Activated naive CD4-positive, alpha-beta T cell treated with anti-CD3 and anti-CD28 coated beads, Interleukin-2, amount 50 U/mL, for 24 hours (primary cell): ENCODE measurements at regions not wholly inside any gene's neighbourhood (a gene's known extent, or its start where the extent isn't known, plus 50 kb on each side); places are given as distances from the start of the nearest gene placed in this dataset.

Experiments
- H3K27ac Mint-ChIP-seq: one replicate; pipeline ENCODE4 v1.8.0; 2021; ENCODE audit warnings: mild to moderate bottlenecking, mixed read lengths
- H3K27me3 Mint-ChIP-seq: one replicate; pipeline ENCODE4 v1.8.0; 2021; ENCODE audit warnings: mixed read lengths
- H3K36me3 Mint-ChIP-seq: one replicate; pipeline ENCODE4 v1.8.0; 2021; ENCODE audit warnings: mixed read lengths
- H3K4me1 Mint-ChIP-seq: one replicate; pipeline ENCODE4 v1.8.0; 2021; ENCODE audit warnings: mixed read lengths
- H3K4me3 Mint-ChIP-seq: one replicate; pipeline ENCODE4 v1.8.0; 2021; ENCODE audit warnings: mild to moderate bottlenecking, mixed read lengths
- H3K9me3 Mint-ChIP-seq: one replicate; pipeline ENCODE4 v1.8.0; 2021; ENCODE audit warnings: mixed read lengths

- H3K9me3 Mint-ChIP-seq: peaks cover 6% of the 10 kb centered on the region
- H3K4me1 Mint-ChIP-seq: no peaks in the 10 kb centered on the region
- H3K27ac Mint-ChIP-seq: no peak overlapping the region
- H3K36me3 Mint-ChIP-seq: peaks cover 1% of the 10 kb centered on the region
- no peak overlapping the region for H3K4me3 Mint-ChIP-seq
- H3K27me3 Mint-ChIP-seq: peaks cover 26% of the 10 kb centered on the region
Measured at GRCh38 chr22:27156821-27157489, 499.6 kb downstream of the MIAT start.

- Mint-ChIP-seq H3K4me3 (no peak overlapping the region), H3K9me3 (peaks cover 6% of the 10 kb centered on the region), H3K27ac (no peak overlapping the region), H3K4me1 (no peaks in the 10 kb centered on the region), H3K27me3 (peaks cover 23% of the 10 kb centered on the region), H3K36me3 (peaks cover 1% of the 10 kb centered on the region)
Measured at GRCh38 chr22:27157666-27158370, 500.4 kb downstream of the MIAT start.

GRCh38 chr22:27159016-27159415, 501.6 kb downstream of the MIAT start:
- peaks cover 24% of the 10 kb centered on the region for H3K27me3 Mint-ChIP-seq
- H3K4me1 Mint-ChIP-seq: no peaks in the 10 kb centered on the region
- H3K27ac Mint-ChIP-seq: no peak overlapping the region
- no peak overlapping the region for H3K4me3 Mint-ChIP-seq
- no peaks in the 10 kb centered on the region for H3K36me3 Mint-ChIP-seq
- no peaks in the 10 kb centered on the region for H3K9me3 Mint-ChIP-seq

- no peaks in the 10 kb centered on the region for H3K9me3 Mint-ChIP-seq
- H3K4me1 Mint-ChIP-seq: no peaks in the 10 kb centered on the region
- no peak overlapping the region for H3K27ac Mint-ChIP-seq
- H3K4me3 Mint-ChIP-seq: no peak overlapping the region
- H3K27me3 Mint-ChIP-seq: peaks cover 22% of the 10 kb centered on the region
- no peaks in the 10 kb centered on the region for H3K36me3 Mint-ChIP-seq
Measured at GRCh38 chr22:27159716-27160295, 502.4 kb downstream of the MIAT start.

GRCh38 chr22:27163162-27164137, 506.1 kb downstream of the MIAT start:
- Mint-ChIP-seq H3K4me1 (no peaks in the 10 kb centered on the region), H3K9me3 (no peaks in the 10 kb centered on the region), H3K27ac (no peak overlapping the region), H3K27me3 (peaks cover 15% of the 10 kb centered on the region), H3K36me3 (no peaks in the 10 kb centered on the region), H3K4me3 (no peak overlapping the region)

GRCh38 chr22:27164781-27165503, 507.6 kb downstream of the MIAT start:
- no peaks in the 10 kb centered on the region for H3K36me3 Mint-ChIP-seq
- no peak overlapping the region for H3K27ac Mint-ChIP-seq
- no peaks in the 10 kb centered on the region for H3K9me3 Mint-ChIP-seq
- no peak overlapping the region for H3K4me3 Mint-ChIP-seq
- peaks cover 15% of the 10 kb centered on the region for H3K27me3 Mint-ChIP-seq
- no peaks in the 10 kb centered on the region for H3K4me1 Mint-ChIP-seq

GRCh38 chr22:27168681-27169080, 511.3 kb downstream of the MIAT start:
- no peaks in the 10 kb centered on the region for H3K36me3 Mint-ChIP-seq
- H3K4me3 Mint-ChIP-seq: no peak overlapping the region
- no peaks in the 10 kb centered on the region for H3K4me1 Mint-ChIP-seq
- H3K27me3 Mint-ChIP-seq: peaks cover 3% of the 10 kb centered on the region
- no peaks in the 10 kb centered on the region for H3K9me3 Mint-ChIP-seq
- H3K27ac Mint-ChIP-seq: no peak overlapping the region

- H3K4me1 Mint-ChIP-seq: no peaks in the 10 kb centered on the region
Measured at GRCh38 chr22:27170491-27170890, 513.1 kb downstream of the MIAT start.

GRCh38 chr22:27171212-27171611, 513.8 kb downstream of the MIAT start:
- no peak overlapping the region for H3K4me3 Mint-ChIP-seq
- H3K27me3 Mint-ChIP-seq: peaks cover 12% of the 10 kb centered on the region
- H3K27ac Mint-ChIP-seq: no peak overlapping the region
- no peaks in the 10 kb centered on the region for H3K4me1 Mint-ChIP-seq
- H3K9me3 Mint-ChIP-seq: no peaks in the 10 kb centered on the region
- no peaks in the 10 kb centered on the region for H3K36me3 Mint-ChIP-seq

More at GRCh38 chr22:27170491-27170890, 513.1 kb downstream of the MIAT start:
- no peaks in the 10 kb centered on the region for H3K36me3 Mint-ChIP-seq
- no peak overlapping the region for H3K27ac Mint-ChIP-seq
- peaks cover 8% of the 10 kb centered on the region for H3K27me3 Mint-ChIP-seq
- H3K9me3 Mint-ChIP-seq: no peaks in the 10 kb centered on the region
- H3K4me3 Mint-ChIP-seq: no peak overlapping the region

- Mint-ChIP-seq H3K36me3 (no peaks in the 10 kb centered on the region), H3K27ac (no peak overlapping the region), H3K27me3 (peaks cover 12% of the 10 kb centered on the region), H3K9me3 (no peaks in the 10 kb centered on the region), H3K4me3 (no peak overlapping the region), H3K4me1 (no peaks in the 10 kb centered on the region)
Measured at GRCh38 chr22:27173530-27173929, 516.1 kb downstream of the MIAT start.

GRCh38 chr22:27175021-27175838, 517.8 kb downstream of the MIAT start:
- Mint-ChIP-seq H3K27ac (no peak overlapping the region), H3K9me3 (no peaks in the 10 kb centered on the region), H3K27me3 (peaks cover 12% of the 10 kb centered on the region), H3K36me3 (no peaks in the 10 kb centered on the region), H3K4me3 (no peak overlapping the region), H3K4me1 (no peaks in the 10 kb centered on the region)

GRCh38 chr22:27175974-27176373, 518.6 kb downstream of the MIAT start:
- Mint-ChIP-seq H3K27ac (no peak overlapping the region), H3K9me3 (no peaks in the 10 kb centered on the region), H3K27me3 (peaks cover 12% of the 10 kb centered on the region), H3K36me3 (no peaks in the 10 kb centered on the region), H3K4me1 (no peaks in the 10 kb centered on the region), H3K4me3 (no peak overlapping the region)

- Mint-ChIP-seq H3K4me1 (no peaks in the 10 kb centered on the region), H3K36me3 (no peaks in the 10 kb centered on the region), H3K27me3 (peaks cover 9% of the 10 kb centered on the region), H3K9me3 (no peaks in the 10 kb centered on the region), H3K27ac (no peak overlapping the region), H3K4me3 (no peak overlapping the region)
Measured at GRCh38 chr22:27179161-27179560, 521.8 kb downstream of the MIAT start.

- Mint-ChIP-seq H3K36me3 (no peaks in the 10 kb centered on the region), H3K4me3 (no peak overlapping the region), H3K27me3 (no peaks in the 10 kb centered on the region), H3K9me3 (no peaks in the 10 kb centered on the region), H3K4me1 (no peaks in the 10 kb centered on the region), H3K27ac (no peak overlapping the region)
Measured at GRCh38 chr22:27181537-27181936, 524.1 kb downstream of the MIAT start.
